ENCODE measurements at regions not wholly inside any gene's neighbourhood (a gene's known extent, or its start where the extent isn't known, plus 50 kb on each side); places are given as distances from the start of the nearest gene placed in this dataset.

DNA sequence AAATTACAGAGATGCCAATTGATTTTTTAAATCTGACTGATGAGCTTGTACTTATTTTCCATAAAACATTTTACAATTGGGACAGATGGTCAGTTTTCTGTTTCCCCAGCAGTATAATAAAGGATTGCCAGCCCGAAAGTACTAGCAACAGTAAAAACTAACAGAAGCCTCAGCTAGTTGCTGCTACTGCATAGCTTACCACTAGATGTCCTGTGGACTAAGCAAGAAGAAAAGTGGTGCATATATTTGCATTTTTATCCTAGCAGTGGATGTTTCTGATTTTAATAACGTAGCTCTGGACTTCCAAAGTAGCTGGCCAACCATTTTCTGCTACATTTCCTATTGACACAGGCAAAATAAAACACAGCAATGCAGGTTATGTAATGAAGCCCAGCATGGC, 241.5 kb downstream of the BARHL2 start:
- TF ChIP-seq MAX (IDR thresholded peaks at IDR 0.05; ENCODE audit: low read depth, low read length) = no peak
- TF ChIP-seq, protein P1, sequence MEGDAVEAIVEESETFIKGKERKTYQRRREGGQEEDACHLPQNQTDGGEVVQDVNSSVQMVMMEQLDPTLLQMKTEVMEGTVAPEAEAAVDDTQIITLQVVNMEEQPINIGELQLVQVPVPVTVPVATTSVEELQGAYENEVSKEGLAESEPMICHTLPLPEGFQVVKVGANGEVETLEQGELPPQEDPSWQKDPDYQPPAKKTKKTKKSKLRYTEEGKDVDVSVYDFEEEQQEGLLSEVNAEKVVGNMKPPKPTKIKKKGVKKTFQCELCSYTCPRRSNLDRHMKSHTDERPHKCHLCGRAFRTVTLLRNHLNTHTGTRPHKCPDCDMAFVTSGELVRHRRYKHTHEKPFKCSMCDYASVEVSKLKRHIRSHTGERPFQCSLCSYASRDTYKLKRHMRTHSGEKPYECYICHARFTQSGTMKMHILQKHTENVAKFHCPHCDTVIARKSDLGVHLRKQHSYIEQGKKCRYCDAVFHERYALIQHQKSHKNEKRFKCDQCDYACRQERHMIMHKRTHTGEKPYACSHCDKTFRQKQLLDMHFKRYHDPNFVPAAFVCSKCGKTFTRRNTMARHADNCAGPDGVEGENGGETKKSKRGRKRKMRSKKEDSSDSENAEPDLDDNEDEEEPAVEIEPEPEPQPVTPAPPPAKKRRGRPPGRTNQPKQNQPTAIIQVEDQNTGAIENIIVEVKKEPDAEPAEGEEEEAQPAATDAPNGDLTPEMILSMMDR (IDR thresholded peaks at IDR 0.05; ENCODE audit: low read depth, low read length) = no peak
- TF ChIP-seq POLR2A (IDR thresholded peaks at IDR 0.05; ENCODE audit: extremely low read depth, insufficient read length) = no peak
